ENCODE measurements at regions not wholly inside any gene's neighbourhood (a gene's known extent, or its start where the extent isn't known, plus 50 kb on each side); places are given as distances from the start of the nearest gene placed in this dataset.
A peak's percentile ranks its signal among the peaks of the same experiment; 100 is the strongest.

- DNase-seq (ENCODE audit: low read depth), result no peak
Observed at GRCh38 chr3:162810776-162811175, 1314.2 kb downstream of the OTOL1 start.

- no peak for DNase-seq (ENCODE audit: low read depth)
Observed at GRCh38 chr3:162842549-162843216, 1346.1 kb downstream of the OTOL1 start.

GRCh38 chr3:162845918-162846317 lies 1349.3 kb downstream of the OTOL1 start:
- no peak for DNase-seq (ENCODE audit: low read depth)

DNA sequence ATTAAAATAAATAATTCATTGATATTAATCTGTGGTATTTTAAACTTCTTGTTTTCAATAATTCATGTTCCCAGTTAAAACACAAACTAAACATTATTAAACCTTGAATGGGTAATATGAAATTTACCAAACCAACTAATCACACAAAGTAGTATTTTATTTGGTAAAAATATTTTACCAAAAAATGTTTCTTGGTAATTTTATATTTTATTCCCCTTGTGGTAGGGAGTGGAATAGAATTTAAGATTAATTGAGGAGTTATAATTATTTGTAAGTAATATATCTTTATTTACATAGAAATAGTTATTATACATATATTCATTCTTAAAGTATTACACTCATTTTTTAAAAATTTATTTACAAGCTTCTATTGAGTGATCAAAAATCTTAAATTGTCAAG lies 1350.9 kb downstream of the OTOL1 start:
- DNase-seq (ENCODE audit: low read depth), result no peak

DNA sequence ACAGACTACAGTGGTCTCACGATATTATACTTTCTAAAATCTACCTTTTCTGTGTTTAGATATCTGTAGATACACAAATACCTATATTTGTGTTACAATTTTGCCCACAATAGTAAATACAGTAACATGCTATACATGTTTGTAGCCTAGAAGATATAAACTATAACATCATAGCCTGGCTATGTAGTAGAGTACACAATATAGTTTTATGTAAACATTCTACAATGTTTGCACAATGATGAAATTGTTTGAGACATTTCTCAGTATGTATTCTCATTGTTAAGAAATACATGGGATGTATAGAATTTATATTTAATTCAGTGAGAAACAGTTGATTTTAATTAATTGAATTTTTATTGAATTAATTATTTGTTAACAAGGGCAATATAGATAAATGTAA lies 1367.0 kb downstream of the OTOL1 start:
- DNase-seq (ENCODE audit: low read depth), result no peak

GRCh38 chr3:162865466-162865865 lies 1368.9 kb downstream of the OTOL1 start:
- no peak for DNase-seq (ENCODE audit: low read depth)

GRCh38 chr3:162879021-162879562 lies 1382.5 kb downstream of the OTOL1 start:
- DNase-seq (ENCODE audit: low read depth), result no peak

GRCh38 chr3:162884373-162884772 lies 1387.8 kb downstream of the OTOL1 start:
- no peak for DNase-seq (ENCODE audit: low read depth)

DNA sequence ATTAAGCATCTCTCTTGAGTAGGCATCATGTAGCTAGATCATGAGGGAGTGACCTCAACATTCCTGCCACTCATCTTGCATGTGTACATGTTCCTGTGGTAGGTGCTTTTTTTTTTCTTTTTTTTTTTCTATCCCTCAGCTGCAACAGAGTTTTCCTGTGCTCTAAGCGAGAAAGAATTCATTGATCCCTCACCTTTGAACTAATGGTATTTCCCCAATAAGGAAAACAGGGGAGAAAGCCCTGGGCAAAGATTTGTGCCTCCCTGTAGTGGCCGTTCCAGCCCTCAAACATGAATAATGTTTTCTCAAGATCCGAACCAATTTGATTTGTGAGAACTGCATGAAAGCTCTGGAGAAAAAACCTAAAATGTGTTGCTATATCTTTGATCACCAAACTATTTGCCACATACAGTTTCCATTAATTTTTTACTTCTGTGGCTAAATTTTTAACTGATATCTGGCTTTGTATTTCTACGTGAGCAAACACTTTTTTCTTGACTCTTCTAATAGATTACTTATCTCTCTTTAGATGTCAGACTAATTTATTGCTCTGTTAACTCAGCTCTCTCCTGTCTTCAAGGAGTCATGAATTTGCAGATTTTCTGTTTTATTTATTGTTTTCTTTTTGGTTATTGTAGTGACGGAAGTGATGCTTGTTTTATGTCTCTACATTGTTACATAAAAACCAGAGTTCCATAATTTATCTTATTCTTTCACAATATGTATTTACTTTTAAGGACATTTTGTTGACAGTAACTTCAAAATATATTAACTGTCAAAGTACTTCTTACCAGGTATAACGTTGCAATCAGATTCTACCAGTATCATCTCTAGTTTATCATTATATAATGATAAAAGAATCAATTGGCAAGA lies 1396.5 kb downstream of the OTOL1 start:
- DNase-seq (ENCODE audit: low read depth), result peak; percentile 83

- peak; percentile 66 for DNase-seq (ENCODE audit: low read depth)
Observed at GRCh38 chr3:162897291-162897690, 1400.7 kb downstream of the OTOL1 start.

- no peak for DNase-seq (ENCODE audit: low read depth)
Observed at GRCh38 chr3:162932503-162932902, 1435.9 kb downstream of the OTOL1 start.

DNA sequence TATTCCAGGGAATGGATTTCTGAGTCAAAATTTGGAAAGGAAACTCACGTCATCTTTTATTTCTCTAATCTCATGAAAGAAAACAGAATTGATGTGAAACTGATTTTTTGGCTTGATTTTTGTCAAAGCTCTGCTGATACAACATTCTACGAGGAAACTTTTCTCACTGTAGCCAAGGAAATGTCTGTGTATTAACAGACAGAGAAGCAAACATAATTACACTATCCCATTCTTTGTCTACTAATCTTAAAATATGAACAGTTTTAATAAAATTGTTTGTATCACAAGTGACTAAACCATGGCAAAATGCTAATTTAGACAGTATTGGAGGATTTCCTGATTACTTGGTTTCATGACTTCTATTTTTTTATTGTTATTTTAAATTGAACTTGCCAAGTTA lies 1437.0 kb downstream of the OTOL1 start:
- DNase-seq (ENCODE audit: low read depth), result no peak

DNA sequence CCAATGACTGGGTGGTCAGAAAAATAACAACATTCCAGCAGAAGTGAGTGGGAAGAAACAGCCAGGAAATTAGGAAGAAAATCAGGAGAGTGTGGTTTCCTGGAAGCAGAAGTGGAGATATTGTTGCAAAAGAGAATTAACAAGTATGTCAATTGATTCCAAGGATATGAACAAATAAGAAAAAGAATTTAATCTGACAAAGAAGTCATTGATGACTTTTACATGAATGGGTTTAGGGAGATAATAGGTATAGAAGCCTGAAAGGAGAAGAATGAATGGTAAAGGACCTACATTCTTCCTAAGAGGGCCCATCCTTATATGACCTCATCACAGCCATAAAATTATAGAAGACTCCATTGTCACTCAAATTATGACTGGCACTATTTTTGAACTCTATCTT lies 1440.1 kb downstream of the OTOL1 start:
- DNase-seq (ENCODE audit: low read depth), result no peak

DNA sequence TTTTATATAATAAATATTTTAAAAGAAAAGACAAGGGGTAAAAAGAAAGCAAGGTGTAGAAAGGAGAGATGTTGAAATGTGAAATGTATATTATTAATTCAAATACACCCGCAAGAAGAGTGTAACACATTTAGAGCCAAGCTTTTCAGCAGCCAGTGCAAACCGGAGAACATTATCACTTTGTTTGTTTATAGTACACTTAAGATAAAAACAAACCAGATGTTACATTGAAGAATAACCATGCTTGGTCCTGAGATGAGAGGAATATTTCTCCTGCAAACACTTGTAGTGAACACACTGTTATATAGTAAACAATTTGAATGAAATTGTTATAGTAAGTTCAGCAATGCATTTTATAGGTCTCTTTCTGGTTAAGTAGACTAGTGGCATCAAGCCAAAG lies 1441.5 kb downstream of the OTOL1 start:
- no peak for DNase-seq (ENCODE audit: low read depth)

GRCh38 chr3:162945626-162946025 lies 1449.0 kb downstream of the OTOL1 start:
- DNase-seq (ENCODE audit: low read depth), result no peak

- DNase-seq (ENCODE audit: low read depth), result no peak
Observed at GRCh38 chr3:162956711-162957110, 1460.1 kb downstream of the OTOL1 start.

DNA sequence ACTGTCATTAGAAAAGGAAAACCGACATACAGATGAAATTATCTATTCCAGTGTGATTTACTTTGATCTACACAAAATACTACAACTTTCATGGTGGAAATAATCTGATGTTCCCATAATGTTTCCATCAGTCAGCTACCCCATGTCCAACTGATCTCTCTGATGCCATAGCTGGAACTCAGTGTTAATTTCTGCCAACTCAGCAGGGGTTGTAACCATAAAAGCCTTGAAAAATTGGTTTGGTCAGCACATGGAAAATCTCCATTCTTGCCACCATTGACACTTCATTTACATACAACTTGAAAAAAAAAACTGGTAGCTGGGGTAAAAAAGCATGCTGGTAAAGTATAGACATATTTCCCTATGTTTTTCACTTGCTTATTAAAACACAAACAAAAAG lies 1463.7 kb downstream of the OTOL1 start:
- DNase-seq (ENCODE audit: low read depth), result no peak

DNA sequence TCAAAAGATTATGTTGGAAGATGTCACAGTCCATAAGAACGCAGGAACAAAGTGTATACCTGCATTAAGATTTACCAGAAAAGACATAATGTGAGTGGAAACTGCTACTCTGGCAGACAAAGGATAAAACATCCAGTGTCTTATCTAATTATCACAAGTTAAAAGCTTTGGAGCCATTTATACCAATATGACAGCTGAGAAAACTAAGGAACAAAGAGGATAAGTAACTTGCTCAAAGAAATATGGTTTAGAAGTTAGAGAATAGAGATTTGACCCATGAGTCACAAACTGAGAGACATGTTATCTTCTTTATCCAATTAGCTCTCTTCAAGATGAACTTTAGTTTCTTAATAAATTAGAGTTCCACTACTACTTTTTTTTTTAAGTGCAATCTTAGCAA lies 1473.7 kb downstream of the OTOL1 start:
- no peak for DNase-seq (ENCODE audit: low read depth)

- no peak for DNase-seq (ENCODE audit: low read depth)
Observed at GRCh38 chr3:162971715-162972114, 1475.1 kb downstream of the OTOL1 start.

- no peak for DNase-seq (ENCODE audit: low read depth)
Observed at GRCh38 chr3:162973428-162973917, 1476.9 kb downstream of the OTOL1 start.

- DNase-seq (ENCODE audit: low read depth), result peak; percentile 44
Observed at GRCh38 chr3:162978136-162978535, 1481.5 kb downstream of the OTOL1 start.

GRCh38 chr3:162984746-162985145 lies 1488.1 kb downstream of the OTOL1 start:
- no peak for DNase-seq (ENCODE audit: low read depth)

All from renal cortical epithelial cell (primary cell).